Heart left ventricle (tissue), 16 donors: ENCODE measurements at regions not wholly inside any gene's neighbourhood (a gene's known extent, or its start where the extent isn't known, plus 50 kb on each side); places are given as distances from the start of the nearest gene placed in this dataset.

ENCODE experiments used
- ATAC-seq, 4 donors: fragments of 200-7000 bp; cut with Tn5 transposase; one replicate each; pipeline ENCODE4 v1.9.1; 2020 to 2022; ENCODE audit warnings: moderate library complexity in 4 of 4, mild to moderate bottlenecking in 3 of 4, moderate number of reproducible peaks in 1 of 4
- DNase-seq, 5 donors: peaks; one replicate each; pipeline ENCODE4 v3.0.0-alpha.2; 2020
- H3K27ac ChIP-seq, 12 donors: fragments of 200-600 bp; sonication (generic) in 4 of 12; one replicate each; pipeline versions ENCODE4 v1.5.0 to v1.8.0; 2016 to 2022; ENCODE audit warnings: mild to moderate bottlenecking in 2 of 12
- H3K27me3 ChIP-seq, 9 donors: fragments of 200-600 bp; sonication (generic) in 2 of 9; one replicate each; pipeline versions ENCODE4 v1.5.1 to v1.8.0; 2016 to 2022; ENCODE audit warnings: mild to moderate bottlenecking in 3 of 9
- H3K36me3 ChIP-seq, 9 donors: fragments of 200-600 bp; sonication (generic) in 2 of 9; one replicate each; pipeline versions ENCODE4 v1.5.0 to v1.8.0; 2018 to 2022; ENCODE audit warnings: mild to moderate bottlenecking in 2 of 9
- H3K4me1 ChIP-seq, 12 donors: fragments of 200-600 bp; sonication (generic) in 4 of 12; one replicate each; pipeline versions ENCODE4 v1.5.0 to v1.8.0; 2016 to 2022; ENCODE audit warnings: mild to moderate bottlenecking in 3 of 12
- H3K4me3 ChIP-seq, 12 donors: fragments of 200-600 bp; sonication (generic) in 4 of 12; one replicate each; pipeline versions ENCODE4 v1.5.0 to v1.8.0; 2017 to 2022; ENCODE audit warnings: mild to moderate bottlenecking in 9 of 12, moderate library complexity in 4 of 12
- H3K9me3 ChIP-seq, 12 donors: fragments of 200-600 bp; sonication (generic) in 4 of 12; one replicate each; pipeline versions ENCODE4 v1.5.0 to v1.8.0; 2016 to 2022; ENCODE audit warnings: mild to moderate bottlenecking in 1 of 12
- POLR2A ChIP-seq, 2 donors: fragments of 450-650 bp; IDR thresholded peaks; one replicate each; pipeline ENCODE4 v1.6.1; 2017; ENCODE audit warnings: antibody characterized with exemption in 2 of 2, mild to moderate bottlenecking in 2 of 2, moderate library complexity in 2 of 2
- WGBS, 4 donors: extraction: QIAGEN DNeasy Blood & Tissue Kit in 2 of 4; methylation state at CpG; one replicate each; pipeline versions ENCODE4 v1.1.5 to v1.1.7; 2013 to 2018; 5-methylcytosine and 5-hydroxymethylcytosine counted together
- intact Hi-C, 10 donors: fragments of 100-400 bp; cut with DNase I; formaldehyde crosslinking; loops; one replicate each; pipeline versions ENCODE4 v1.11.1 to v1.14.2; 2022
- TF ChIP-seq, protein P1 (sequence below), 12 donors: fragments of 200-600 bp; sonication (generic) in 4 of 12; IDR thresholded peaks; one replicate each; pipeline versions ENCODE4 v1.5.0 to v1.8.0; 2018 to 2022; ENCODE audit warnings: antibody characterized with exemption in 12 of 12, mild to moderate bottlenecking in 5 of 12
- donor health status: ischemic (EF 13 %, LVEDD 7.1; RV severe dilation, severe dysfunction).
- donor health status: healthy with polysubstance abuse.
- donor health status: DM: no; HTN: yes; CAD: no.
- donor health status: DM: no; HTN: no; CAD: no.
- donor health status: ischemic (EF 25% LVEDD 6.9; RV normal size, moderate dysfunction).
- donor health status: ischemic (EF 25% LVEDD 5.7; RV mildly dilated, moderate dysfunction).
- donor health status: healthy.
- donor health status: DM: yes; HTN: yes; CAD: no.
- donor health status: ischemic (EF 35%, LVEDD 5.7; RV mildly dilated, moderate dysfunction).
- donor health status: nonischemic (EF 11% LVEDD 7.7; RV severe dilation, severe dysfunction).
- donor health status: DM: yes; HTN: yes; CAD: no.
- donor health status: PGD.
- donor health status: ischemic (EF 29% LVEDD 5.4; RV normal size, mild dysfunction).
- donor health status: nonischemic (EF 23%, LVEDD 6.1; RV moderate dilation, normal function).

DNA sequence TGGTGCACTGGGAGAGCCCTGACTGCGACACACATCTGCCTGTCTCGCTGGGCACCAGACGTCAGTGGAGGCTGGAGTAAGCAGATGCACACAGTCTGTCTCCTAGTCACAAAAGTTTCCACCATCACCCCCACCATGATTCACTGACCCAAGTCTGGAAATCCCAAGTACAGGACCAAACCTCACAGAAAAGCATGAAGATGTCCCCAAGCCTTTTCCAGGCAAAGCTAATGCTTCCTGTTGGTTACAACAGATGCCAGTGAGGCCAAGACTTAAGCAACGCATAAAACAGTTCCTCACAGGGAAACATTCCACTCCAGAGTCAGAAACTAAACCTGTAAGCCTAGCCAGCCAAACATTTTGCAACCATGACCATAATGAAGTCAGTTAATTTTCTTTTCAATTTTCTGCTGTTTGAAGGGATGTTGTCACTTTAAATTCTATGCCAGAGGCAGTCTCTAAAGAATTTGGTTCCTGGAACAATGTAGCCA, 259.3 kb upstream of the SLC30A5 start:
- Histone ChIP-seq H3K4me3 (no peak overlapping the region), H3K27me3 (no peaks in the 10 kb centered on the region), H3K27ac (no peak overlapping the region), H3K36me3 (no peaks in the 10 kb centered on the region), H3K4me1 (no peaks in the 10 kb centered on the region), H3K9me3 (peaks cover 0 to 3% (median 0%) of the 10 kb centered on the region in 12 donors)
- TF ChIP-seq, protein P1, sequence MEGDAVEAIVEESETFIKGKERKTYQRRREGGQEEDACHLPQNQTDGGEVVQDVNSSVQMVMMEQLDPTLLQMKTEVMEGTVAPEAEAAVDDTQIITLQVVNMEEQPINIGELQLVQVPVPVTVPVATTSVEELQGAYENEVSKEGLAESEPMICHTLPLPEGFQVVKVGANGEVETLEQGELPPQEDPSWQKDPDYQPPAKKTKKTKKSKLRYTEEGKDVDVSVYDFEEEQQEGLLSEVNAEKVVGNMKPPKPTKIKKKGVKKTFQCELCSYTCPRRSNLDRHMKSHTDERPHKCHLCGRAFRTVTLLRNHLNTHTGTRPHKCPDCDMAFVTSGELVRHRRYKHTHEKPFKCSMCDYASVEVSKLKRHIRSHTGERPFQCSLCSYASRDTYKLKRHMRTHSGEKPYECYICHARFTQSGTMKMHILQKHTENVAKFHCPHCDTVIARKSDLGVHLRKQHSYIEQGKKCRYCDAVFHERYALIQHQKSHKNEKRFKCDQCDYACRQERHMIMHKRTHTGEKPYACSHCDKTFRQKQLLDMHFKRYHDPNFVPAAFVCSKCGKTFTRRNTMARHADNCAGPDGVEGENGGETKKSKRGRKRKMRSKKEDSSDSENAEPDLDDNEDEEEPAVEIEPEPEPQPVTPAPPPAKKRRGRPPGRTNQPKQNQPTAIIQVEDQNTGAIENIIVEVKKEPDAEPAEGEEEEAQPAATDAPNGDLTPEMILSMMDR (IDR thresholded peaks at IDR 0.05), result no peak
- WGBS, 4 donors, result 86 to 92% (median 87%) methylated on average over 4 of the region's 4 CpGs
- ATAC-seq (peak in 2 of 4 donors; percentile 31 to 55), DNase-seq (no peak)
- intact Hi-C loops, result no loop called here

DNA sequence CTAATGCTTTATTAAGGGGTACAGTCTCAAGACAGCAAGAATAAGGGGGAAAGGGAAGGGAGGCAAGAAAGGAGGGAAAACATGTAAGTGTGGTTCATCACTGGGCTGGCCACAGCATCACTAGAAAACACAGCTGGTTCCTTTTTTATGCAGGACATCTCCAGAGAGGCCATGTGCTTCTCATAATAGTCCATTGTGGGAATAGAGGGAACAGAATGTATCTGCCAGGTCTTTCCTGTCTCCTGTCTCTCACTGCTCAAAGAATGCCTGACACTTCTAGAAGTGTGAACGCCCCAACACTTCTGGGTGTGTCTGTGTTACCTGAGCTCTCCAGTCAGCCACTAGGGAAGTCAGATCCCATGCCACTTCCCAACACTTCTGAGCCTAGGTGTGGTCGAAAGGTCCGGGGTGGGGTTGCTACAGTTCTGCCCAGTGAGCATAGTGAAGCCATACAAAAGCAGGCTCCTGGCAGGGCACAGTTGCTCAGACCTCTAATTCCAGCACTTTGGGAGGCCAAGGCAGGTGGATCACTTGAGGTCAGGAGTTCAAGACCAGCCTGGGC, 255.6 kb upstream of the SLC30A5 start:
- DNase-seq (no peak), ATAC-seq (no peak)
- Histone ChIP-seq H3K4me1 (no peaks in the 10 kb centered on the region), H3K36me3 (no peaks in the 10 kb centered on the region), H3K27ac (no peak overlapping the region), H3K27me3 (no peaks in the 10 kb centered on the region), H3K4me3 (no peak overlapping the region), H3K9me3 (no peaks in the 10 kb centered on the region)
- intact Hi-C loops, result loop anchor here in 1 of 10 donors (2.0 kb wide), 1 partner anchor 39 kb away; no protein-coding TSS in a partner anchor
- TF ChIP-seq, protein P1 (IDR thresholded peaks at IDR 0.05), result no peak
- no peak for TF ChIP-seq POLR2A (IDR thresholded peaks at IDR 0.05)
- WGBS, 4 donors, result 77 to 87% (median 83%) methylated on average over 3 of the region's 3 CpGs

DNA sequence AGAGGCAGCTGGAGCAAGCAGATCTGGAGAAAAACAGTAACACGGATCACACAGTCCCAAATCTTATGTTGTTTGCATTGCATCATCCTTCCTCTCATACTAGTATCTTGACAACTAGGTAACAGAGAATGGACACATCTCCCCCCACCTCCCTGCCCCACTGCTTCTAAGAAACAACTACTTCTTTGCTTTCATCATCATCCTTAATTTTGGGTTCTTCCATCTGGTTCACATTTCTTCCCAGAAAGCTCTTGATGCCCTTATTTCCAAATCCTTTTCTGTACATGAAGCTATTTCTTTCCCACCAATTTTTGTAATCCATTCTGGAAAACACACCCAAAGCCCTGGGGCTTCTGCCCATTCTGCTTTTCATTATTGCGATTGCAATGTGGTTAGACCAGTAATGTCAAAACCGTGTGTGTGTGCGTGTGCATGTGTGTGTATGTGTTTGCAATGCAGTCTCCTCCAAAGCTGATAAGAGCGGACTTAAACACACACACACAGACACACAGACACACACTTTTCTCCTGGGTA, 254.7 kb upstream of the SLC30A5 start:
- Histone ChIP-seq H3K27ac (no peak overlapping the region), H3K27me3 (no peaks in the 10 kb centered on the region)
- intact Hi-C loops, result loop anchor here in 1 of 10 donors (2.0 kb wide), 1 partner anchor 40 kb away; no protein-coding TSS in a partner anchor

DNA sequence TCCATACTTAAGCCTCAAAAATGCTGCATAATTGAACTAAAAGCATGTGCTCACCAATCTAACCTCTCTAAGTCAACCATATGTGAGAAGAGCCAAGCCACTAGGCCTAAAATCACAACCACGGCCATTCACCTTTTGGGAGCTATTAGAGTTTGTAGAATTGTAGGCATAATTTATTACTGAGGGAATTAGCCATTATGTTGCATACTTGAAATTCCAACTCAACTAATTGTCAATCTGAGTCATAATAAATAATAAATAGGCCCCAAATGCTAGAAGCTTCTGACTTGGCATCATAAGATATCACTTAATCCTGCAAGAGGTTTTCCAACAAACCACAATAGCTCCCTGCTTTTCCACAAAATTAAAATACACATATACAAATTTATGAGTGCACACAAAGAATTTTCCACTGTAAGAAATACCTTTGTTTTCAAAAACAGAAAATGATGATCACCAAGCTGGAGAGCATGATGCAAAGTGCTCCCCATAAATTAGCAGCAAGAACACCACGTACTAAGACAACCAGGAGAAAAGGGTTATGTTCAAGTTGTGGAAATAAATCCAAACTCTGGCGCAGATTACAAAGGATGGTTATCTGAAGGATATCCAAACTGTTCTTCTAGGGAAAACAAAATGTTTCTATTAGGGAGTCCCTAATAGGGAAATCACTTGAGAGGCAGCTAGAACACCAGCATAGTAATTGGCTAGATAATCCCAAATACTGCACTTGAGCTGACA, 250.0 kb upstream of the SLC30A5 start:
- DNase-seq (no peak), ATAC-seq (no peak)
- intact Hi-C loops, result no loop called here
- Histone ChIP-seq H3K4me3 (no peak overlapping the region), H3K27me3 (no peaks in the 10 kb centered on the region), H3K4me1 (peaks cover 0 to 9% (median 0%) of the 10 kb centered on the region in 12 donors), H3K36me3 (no peaks in the 10 kb centered on the region), H3K27ac (no peak overlapping the region), H3K9me3 (no peaks in the 10 kb centered on the region)
- no peak for TF ChIP-seq POLR2A (IDR thresholded peaks at IDR 0.05)
- TF ChIP-seq, protein P1 (IDR thresholded peaks at IDR 0.05), result no peak
- 94 to 99% (median 96%) methylated on average over 3 of the region's 3 CpGs for WGBS, 4 donors

More for the DNA sequence above, 254.7 kb upstream of the SLC30A5 start:
- H3K9me3 ChIP-seq, result no peaks in the 10 kb centered on the region
- no peaks in the 10 kb centered on the region for H3K4me1 ChIP-seq
- H3K4me3 ChIP-seq, result no peak overlapping the region
- ATAC-seq (no peak), DNase-seq (no peak)
- 68 to 85% (median 74%) methylated on average over 5 of the region's 5 CpGs for WGBS, 4 donors
- TF ChIP-seq, protein P1 (IDR thresholded peaks at IDR 0.05), result no peak
- no peak for TF ChIP-seq POLR2A (IDR thresholded peaks at IDR 0.05)
- no peaks in the 10 kb centered on the region for H3K36me3 ChIP-seq
